ENCODE measurements at regions not wholly inside any gene's neighbourhood (a gene's known extent, or its start where the extent isn't known, plus 50 kb on each side); places are given as distances from the start of the nearest gene placed in this dataset.

DNA sequence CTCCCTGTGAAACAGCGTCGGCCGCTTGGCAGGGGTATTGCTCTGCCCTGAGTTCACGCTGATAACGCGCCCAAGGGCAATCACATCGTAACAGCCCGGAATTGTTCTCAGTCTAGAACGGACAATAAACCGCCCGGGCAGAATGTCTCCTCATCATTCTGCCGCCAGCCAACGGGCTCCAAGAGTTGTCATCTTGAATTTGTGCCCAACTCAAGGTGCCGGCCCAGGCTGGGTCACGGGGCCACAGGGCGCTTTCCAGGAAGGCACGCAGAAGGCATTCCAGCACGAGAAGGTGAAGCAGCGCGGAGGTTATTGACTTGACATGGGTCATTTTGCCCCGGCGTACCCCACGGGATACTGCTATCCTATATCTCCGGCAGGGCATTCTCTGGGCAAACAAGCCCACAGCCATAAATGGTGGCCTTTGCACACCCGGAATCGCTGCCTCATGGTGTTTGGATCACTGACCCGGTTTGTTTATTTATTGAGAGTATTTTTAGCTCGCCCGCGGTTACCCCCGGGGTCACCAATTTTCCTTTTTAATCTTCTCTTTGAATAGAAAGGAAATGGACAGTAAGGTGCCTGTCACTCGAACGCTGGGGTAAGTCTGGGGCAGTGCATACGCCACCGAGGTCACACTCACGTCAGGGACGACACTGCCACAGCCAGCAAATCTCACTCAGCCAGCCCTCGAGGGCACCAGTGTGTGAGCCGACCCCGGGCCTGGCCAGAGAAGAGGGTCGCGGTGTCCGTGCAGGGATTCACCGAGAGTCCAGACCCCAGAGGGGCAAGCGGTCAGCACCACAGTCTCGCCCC is 72.4 kb upstream of the FGF3 start:
- Histone ChIP-seq H3K4ac (ENCODE audit: low read depth, low read length) (no peak overlapping the region), H2AFZ (ENCODE audit: low read length) (no peak overlapping the region), H3K27me3 (ENCODE audit: insufficient read depth, low read length) (no peaks in the 10 kb centered on the region; the same call in 1 of the 2 replicates), H3K9me3 (ENCODE audit: control insufficient read depth, low read depth, low read length) (no peaks in the 10 kb centered on the region), H3K79me2 (ENCODE audit: insufficient read depth, low read length) (no peaks in the 10 kb centered on the region), H4K91ac (ENCODE audit: insufficient read length, low read depth, low read length) (no peak overlapping the region), H3K18ac (ENCODE audit: insufficient read length, low read depth, low read length) (no peak overlapping the region), H3K23me2 (ENCODE audit: insufficient read length, low read depth, low read length, poor library complexity, severe bottlenecking) (no peaks in the 10 kb centered on the region), H2BK120ac (ENCODE audit: low read depth, low read length, poor library complexity, severe bottlenecking) (no peak overlapping the region), H2BK15ac (ENCODE audit: low read depth, low read length) (no peak overlapping the region), H3K4me2 (ENCODE audit: insufficient read depth, insufficient read length, low read length) (no peak overlapping the region), H2BK20ac (ENCODE audit: low read depth, low read length, poor library complexity, severe bottlenecking) (no peak overlapping the region), H3K27ac (ENCODE audit: insufficient read length, low read depth, low read length) (no peak overlapping the region), H3K9ac (ENCODE audit: extremely low read depth, insufficient read length, low read length) (no peak overlapping the region), H3K14ac (ENCODE audit: insufficient read depth, low read length) (no peak overlapping the region), H3K4me1 (ENCODE audit: insufficient read depth, low read length) (peaks cover 3% of the 10 kb centered on the region; the same call in 1 of the 2 replicates), H3K23ac (ENCODE audit: insufficient read length, low read depth, low read length) (no peak overlapping the region), H2BK12ac (ENCODE audit: insufficient read length, low read depth, low read length) (no peak overlapping the region), H4K8ac (replicated peaks; ENCODE audit: insufficient read length, low read depth, low read length) (no peak overlapping the region), H4K20me1 (ENCODE audit: control insufficient read depth, insufficient read depth, insufficient read length) (no peaks in the 10 kb centered on the region), H2BK5ac (ENCODE audit: insufficient read length, low read length) (no peak overlapping the region), H3T11ph (ENCODE audit: low read length) (no peak overlapping the region), H3K56ac (ENCODE audit: insufficient read length, low read depth, low read length) (no peak overlapping the region), H2AK5ac (ENCODE audit: insufficient read length, low read length) (no peak overlapping the region), H3K79me1 (ENCODE audit: insufficient read depth, low read depth, low read length, poor library complexity, severe bottlenecking) (no peaks in the 10 kb centered on the region), H4K5ac (ENCODE audit: insufficient read length, low read depth, low read length) (no peak overlapping the region)
- Mint-ChIP-seq H3K4me1 (peaks cover 27 to 28% of the 10 kb centered on the region in 2 experiments), H3K36me3 (ENCODE audit: insufficient read depth in 1 of 3, low read depth in 3 of 3) (no peaks in the 10 kb centered on the region), H3K4me3 (no peak overlapping the region), H3K27me3 (ENCODE audit: low read depth) (peaks cover 51% of the 10 kb centered on the region), H3K9me3 (no peaks in the 10 kb centered on the region; a peak in 2 of 5 replicates), H3K27ac (no peak overlapping the region)
- WGBS (ENCODE audit: extremely low coverage, insufficient read length, low lambda C conversion rate): no CpG with 5 or more reads among the region's 46 CpGs
- TF ChIP-seq, protein P1, sequence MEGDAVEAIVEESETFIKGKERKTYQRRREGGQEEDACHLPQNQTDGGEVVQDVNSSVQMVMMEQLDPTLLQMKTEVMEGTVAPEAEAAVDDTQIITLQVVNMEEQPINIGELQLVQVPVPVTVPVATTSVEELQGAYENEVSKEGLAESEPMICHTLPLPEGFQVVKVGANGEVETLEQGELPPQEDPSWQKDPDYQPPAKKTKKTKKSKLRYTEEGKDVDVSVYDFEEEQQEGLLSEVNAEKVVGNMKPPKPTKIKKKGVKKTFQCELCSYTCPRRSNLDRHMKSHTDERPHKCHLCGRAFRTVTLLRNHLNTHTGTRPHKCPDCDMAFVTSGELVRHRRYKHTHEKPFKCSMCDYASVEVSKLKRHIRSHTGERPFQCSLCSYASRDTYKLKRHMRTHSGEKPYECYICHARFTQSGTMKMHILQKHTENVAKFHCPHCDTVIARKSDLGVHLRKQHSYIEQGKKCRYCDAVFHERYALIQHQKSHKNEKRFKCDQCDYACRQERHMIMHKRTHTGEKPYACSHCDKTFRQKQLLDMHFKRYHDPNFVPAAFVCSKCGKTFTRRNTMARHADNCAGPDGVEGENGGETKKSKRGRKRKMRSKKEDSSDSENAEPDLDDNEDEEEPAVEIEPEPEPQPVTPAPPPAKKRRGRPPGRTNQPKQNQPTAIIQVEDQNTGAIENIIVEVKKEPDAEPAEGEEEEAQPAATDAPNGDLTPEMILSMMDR (conservative IDR thresholded peaks at IDR 0.05): no peak
- DNase-seq: no peak
